ENCODE measurements at regions not wholly inside any gene's neighbourhood (a gene's known extent, or its start where the extent isn't known, plus 50 kb on each side); places are given as distances from the start of the nearest gene placed in this dataset.

DNA sequence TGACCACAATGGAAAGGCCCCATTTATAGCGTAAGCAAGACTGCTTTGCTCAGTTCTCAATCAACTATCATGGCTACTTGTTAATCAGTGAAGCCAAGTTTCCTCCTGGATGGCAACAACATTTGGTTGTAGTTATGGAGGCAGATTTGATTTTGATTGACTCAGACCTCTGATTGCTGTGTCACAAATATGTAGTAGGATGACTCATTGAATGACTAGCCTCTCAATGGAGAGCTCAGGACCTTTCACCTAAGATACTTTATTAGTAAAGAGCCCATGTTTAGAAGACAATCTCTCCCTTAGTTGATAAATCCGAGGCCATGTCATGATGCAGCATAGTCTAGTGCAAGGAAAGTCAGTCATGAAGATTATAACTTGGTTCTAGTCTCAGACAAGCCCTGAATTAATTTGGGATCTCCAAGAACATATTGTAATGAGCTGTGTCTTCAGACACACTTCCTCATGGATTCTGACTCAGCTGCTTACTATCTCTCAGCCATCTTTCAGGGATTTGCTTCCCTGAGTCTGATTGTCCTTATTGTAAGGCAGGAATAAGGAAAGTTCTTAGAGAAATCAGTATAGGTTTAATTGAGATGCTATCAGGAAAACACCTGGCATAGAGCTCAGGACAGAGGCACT is 397.4 kb upstream of the TMCO5A start:
- FAIRE-seq (no peak), DNase-seq (ENCODE audit: insufficient read length, low spot score) (no peak)
- TF ChIP-seq, protein P1, sequence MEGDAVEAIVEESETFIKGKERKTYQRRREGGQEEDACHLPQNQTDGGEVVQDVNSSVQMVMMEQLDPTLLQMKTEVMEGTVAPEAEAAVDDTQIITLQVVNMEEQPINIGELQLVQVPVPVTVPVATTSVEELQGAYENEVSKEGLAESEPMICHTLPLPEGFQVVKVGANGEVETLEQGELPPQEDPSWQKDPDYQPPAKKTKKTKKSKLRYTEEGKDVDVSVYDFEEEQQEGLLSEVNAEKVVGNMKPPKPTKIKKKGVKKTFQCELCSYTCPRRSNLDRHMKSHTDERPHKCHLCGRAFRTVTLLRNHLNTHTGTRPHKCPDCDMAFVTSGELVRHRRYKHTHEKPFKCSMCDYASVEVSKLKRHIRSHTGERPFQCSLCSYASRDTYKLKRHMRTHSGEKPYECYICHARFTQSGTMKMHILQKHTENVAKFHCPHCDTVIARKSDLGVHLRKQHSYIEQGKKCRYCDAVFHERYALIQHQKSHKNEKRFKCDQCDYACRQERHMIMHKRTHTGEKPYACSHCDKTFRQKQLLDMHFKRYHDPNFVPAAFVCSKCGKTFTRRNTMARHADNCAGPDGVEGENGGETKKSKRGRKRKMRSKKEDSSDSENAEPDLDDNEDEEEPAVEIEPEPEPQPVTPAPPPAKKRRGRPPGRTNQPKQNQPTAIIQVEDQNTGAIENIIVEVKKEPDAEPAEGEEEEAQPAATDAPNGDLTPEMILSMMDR (IDR thresholded peaks at IDR 0.05; ENCODE audit: insufficient read depth, missing control alignments): no peak

DNA sequence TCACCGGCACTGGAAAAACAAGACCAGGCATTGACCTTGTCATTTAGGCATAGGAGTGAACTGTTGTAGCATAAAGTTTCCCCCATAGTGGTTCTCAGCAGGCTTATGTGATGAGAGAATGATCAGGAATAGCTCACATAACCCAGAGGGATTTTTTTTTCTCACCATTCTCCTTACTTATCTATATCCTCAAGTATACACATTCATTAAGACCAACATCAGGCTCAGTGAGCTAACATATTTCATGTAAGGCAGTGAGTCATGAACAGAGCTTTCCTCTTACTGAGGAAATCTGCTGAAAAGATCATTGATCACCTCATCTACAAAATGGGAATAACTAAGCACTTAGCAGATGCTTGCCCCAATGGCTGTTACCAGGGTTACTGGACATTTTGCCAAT is 396.6 kb upstream of the TMCO5A start:
- no peak for FAIRE-seq
- DNase-seq (ENCODE audit: insufficient read length, low spot score): no peak
- TF ChIP-seq, protein P1 (IDR thresholded peaks at IDR 0.05; ENCODE audit: insufficient read depth, missing control alignments): no peak

DNA sequence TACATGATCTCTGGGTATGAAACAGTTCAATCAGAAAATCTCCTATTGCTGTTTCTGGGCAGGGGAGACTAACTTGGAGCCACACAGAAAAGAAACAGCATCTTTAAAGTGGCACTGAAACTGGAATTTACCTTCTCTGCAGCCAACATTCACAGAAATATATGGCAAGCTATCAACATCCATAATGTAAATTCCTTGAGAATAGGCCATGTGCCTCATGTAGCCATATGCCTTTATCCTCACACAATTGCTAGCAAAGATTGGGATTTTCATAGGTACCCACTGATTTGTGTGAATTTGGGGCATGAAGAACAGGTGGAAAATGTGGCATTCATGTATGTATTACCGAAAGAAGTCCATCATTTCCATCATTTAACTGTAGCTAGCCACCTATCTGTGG is 386.3 kb upstream of the TMCO5A start:
- TF ChIP-seq, protein P1 (IDR thresholded peaks at IDR 0.05; ENCODE audit: insufficient read depth, missing control alignments): no peak
- no peak for FAIRE-seq
- no peak for DNase-seq (ENCODE audit: insufficient read length, low spot score)

DNA sequence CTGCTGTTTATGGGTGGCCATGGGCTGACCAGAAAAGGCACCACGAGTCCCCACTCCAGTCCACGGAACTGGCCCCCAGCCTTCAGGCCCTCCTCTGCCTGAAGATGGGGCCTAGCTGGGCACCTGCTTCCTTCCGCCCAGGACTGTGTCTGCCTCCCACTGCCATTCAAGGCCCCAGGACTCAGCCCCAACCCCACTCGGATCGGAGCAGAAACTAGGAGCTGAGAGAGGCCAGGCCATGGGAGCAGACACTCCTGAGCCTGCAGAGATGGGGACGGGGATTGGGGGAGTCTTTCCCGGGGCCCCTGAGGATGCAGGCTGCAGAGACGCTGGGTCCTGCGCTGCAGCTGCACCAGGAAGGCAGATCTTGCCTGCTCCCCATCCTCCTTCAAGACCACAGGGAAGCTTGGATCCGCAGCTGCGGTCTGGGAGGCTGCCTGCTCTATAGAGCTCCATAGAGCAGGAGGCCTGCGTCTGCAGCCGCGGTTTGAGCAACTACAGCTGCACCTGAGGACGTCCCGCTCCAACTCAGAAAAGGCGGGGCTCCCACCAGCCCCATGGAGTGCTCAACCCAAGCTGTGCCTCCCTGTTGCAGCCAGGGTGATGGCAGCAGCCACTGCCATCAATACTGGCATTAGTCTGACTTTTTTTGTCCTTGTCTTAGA is 383.9 kb upstream of the TMCO5A start:
- DNase-seq (ENCODE audit: insufficient read length, low spot score): no peak

DNA sequence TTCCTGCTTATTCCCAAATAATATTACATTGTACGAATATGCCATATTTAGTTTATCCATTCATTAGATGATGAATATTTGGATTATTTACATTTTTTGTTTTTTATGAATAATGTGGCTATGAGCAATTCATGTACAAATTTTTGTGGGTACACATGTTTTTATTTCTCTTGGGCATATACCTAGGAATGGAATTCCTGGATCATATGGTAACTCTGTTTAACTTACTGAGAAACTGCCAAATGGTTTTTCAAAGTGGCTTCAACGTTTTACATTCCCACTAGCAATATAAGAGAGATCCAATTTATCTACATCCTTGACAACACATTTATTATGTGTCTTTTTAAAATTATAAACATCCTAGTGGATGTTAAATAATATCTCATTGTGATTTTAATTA is 362.0 kb upstream of the TMCO5A start:
- DNase-seq (ENCODE audit: insufficient read length, low spot score) (no peak), FAIRE-seq (no peak)

More for the DNA sequence above, 383.9 kb upstream of the TMCO5A start:
- TF ChIP-seq, protein P1 (IDR thresholded peaks at IDR 0.05; ENCODE audit: insufficient read depth, missing control alignments): no peak
- no peak for FAIRE-seq

DNA sequence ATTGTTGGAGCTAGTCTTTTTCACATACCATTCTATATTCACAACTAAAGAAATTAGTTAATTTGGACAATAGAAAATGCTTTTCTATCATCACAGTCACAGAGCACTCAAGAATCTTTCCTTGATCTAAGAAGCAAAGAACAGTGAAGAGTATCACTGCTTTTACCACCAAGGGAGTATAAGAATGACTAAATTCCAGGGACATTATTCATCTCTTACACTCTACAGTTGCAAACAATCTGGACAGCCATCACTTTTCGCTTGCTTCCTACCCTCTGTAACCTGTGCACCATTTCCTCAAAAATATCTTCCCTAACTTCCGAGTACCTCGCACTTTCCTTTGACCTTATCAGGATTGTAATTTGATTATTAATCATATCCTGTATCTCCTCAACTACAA is 359.5 kb upstream of the TMCO5A start:
- FAIRE-seq: no peak
- TF ChIP-seq, protein P1 (IDR thresholded peaks at IDR 0.05; ENCODE audit: insufficient read depth, missing control alignments): no peak
- DNase-seq (ENCODE audit: insufficient read length, low spot score): no peak

More for the DNA sequence above, 362.0 kb upstream of the TMCO5A start:
- TF ChIP-seq, protein P1 (IDR thresholded peaks at IDR 0.05; ENCODE audit: insufficient read depth, missing control alignments): no peak

DNA sequence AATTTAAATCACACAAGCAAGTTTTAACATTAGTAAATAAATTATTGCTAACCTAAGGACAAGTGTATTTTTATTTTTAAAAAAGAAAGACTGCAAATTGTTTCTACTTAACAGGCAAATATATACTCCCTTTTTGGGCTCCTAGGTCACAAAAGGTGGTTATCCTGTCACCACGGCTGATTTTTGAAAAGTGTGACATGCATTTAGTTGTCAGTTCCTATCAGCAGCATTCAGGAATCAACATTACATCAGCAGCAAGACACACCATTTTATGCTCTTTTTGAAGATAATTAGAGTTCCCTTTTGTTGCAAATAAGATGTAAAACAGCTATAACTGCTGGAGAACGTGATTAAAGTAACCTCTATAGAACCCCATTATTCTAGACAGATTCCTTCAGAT is 357.5 kb upstream of the TMCO5A start:
- DNase-seq (ENCODE audit: insufficient read length, low spot score) (no peak), FAIRE-seq (no peak)
- TF ChIP-seq, protein P1 (IDR thresholded peaks at IDR 0.05; ENCODE audit: insufficient read depth, missing control alignments): no peak

All from D721Med (cell line).